Adrenal gland (tissue), 9 donors: ENCODE measurements at regions not wholly inside any gene's neighbourhood (a gene's known extent, or its start where the extent isn't known, plus 50 kb on each side); places are given as distances from the start of the nearest gene placed in this dataset.

Source experiments
- DNase-seq, 7 donors: peaks; one replicate each; pipeline ENCODE4 v3.0.0-alpha.2; 2019 to 2020
- H3K27ac ChIP-seq, 5 donors: fragments of 200-600 bp; sonication (generic) in 4 of 5; 1 replicate in 3 of 5; 2 replicates in 2 of 5; pipeline versions ENCODE4 v1.5.1 to v1.8.0; 2016 to 2020; ENCODE audit warnings: mild to moderate bottlenecking in 1 of 5
- H3K27me3 ChIP-seq: fragments of 200-600 bp; 2 replicates; pipeline ENCODE4 v1.8.0; 2021
- H3K36me3 ChIP-seq, 2 donors: fragments of 200-600 bp; replicated peaks in 1 of 2; 1 replicate in 1 of 2; 2 replicates in 1 of 2; pipeline versions ENCODE4 v1.5.1 to v1.8.0; 2018 to 2022
- H3K4me1 ChIP-seq, 2 donors: fragments of 200-600 bp; replicated peaks in 1 of 2; 1 replicate in 1 of 2; 2 replicates in 1 of 2; pipeline versions ENCODE4 v1.5.1 to v1.8.0; 2018 to 2021
- H3K4me3 ChIP-seq, 4 donors: fragments of 200-600 bp; sonication (generic) in 3 of 4; one replicate each; pipeline ENCODE4 v1.5.1; 2016 to 2018
- H3K9me3 ChIP-seq, 3 donors: fragments of 200-600 bp; sonication (generic) in 1 of 3; replicated peaks in 1 of 3; 1 replicate in 2 of 3; 2 replicates in 1 of 3; pipeline versions ENCODE4 v1.5.1 to v1.8.0; 2016 to 2021
- POLR2A ChIP-seq, 2 donors: fragments of 450-650 bp; IDR thresholded peaks; one replicate each; pipeline ENCODE4 v1.6.1; 2017; ENCODE audit warnings: antibody characterized with exemption in 2 of 2, mild to moderate bottlenecking in 2 of 2, moderate library complexity in 1 of 2
- WGBS, 4 donors: extraction: QIAGEN DNeasy Blood & Tissue Kit in 2 of 4; methylation state at CpG; one replicate each; pipeline versions ENCODE4 v1.1.5 to v1.1.7; 2013 to 2017; 5-methylcytosine and 5-hydroxymethylcytosine counted together
- intact Hi-C, 2 donors: fragments of 100-400 bp; cut with DNase I; formaldehyde crosslinking; loops; one replicate each; pipeline versions ENCODE4 v1.14.1 to v1.15.0; 2022 to 2023
- TF ChIP-seq, protein P1 (sequence below), 6 experiments: fragments of 450-650 bp in 4 of 6; fragments of 200-600 bp in 2 of 6; sonication (generic) in 1 of 6; IDR thresholded peaks; 1 replicate in 5 of 6; 2 replicates in 1 of 6; pipeline versions ENCODE4 v1.5.1 to v1.8.0; 2016 to 2021; ENCODE audit warnings: antibody characterized with exemption in 6 of 6, mild to moderate bottlenecking in 2 of 6, moderate library complexity in 1 of 6
- donor health status: healthy with polysubstance abuse.
- donor health status: Bipolar disorder and iron deficiency.
- donor health status: DM: yes; HTN: yes; CAD: no.
- donor health status: DM: no; HTN: no; CAD: no.
- donor health status: DM: no; HTN: no; CAD: no.

DNA sequence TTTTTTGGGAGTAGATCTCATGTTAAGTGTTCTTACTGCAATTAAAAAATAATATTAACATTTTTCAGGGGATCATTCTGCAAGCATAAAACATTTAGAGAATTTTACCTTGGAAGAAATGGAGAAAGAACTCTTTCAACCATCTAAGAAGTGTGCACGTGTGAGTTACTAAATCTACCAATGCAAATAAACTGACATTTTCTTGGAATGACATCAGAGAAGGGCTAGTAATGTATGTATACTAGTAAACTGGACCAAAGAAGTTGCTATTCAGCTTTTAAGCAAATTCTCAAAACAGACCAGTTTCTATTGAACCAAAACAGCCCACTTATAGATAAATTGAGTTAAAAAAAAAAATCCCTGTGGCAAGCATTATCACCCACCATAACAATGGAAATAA is 191.2 kb downstream of the BTBD3 start:
- intact Hi-C loops, result no loop called here
- H3K27me3 ChIP-seq, result no peaks in the 10 kb centered on the region

DNA sequence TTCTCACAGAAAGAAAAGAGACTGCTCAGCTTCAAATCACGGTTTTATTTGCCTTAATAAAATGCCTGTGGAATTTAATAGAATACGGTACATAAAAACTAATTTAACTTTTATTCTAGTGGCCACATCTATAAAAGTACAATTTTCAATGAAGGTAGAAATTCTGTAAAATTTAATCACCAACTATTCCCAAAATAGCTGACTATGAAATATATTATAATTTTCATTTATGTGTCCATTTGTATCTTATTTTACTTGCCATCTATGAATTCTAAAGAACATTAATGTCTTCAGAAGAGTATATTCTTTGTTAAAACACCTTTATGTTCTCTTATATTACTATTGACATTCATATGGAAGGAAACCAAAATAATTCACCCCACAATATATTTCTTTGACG is 192.6 kb downstream of the BTBD3 start:
- TF ChIP-seq POLR2A (IDR thresholded peaks at IDR 0.05), result no peak
- TF ChIP-seq, protein P1, sequence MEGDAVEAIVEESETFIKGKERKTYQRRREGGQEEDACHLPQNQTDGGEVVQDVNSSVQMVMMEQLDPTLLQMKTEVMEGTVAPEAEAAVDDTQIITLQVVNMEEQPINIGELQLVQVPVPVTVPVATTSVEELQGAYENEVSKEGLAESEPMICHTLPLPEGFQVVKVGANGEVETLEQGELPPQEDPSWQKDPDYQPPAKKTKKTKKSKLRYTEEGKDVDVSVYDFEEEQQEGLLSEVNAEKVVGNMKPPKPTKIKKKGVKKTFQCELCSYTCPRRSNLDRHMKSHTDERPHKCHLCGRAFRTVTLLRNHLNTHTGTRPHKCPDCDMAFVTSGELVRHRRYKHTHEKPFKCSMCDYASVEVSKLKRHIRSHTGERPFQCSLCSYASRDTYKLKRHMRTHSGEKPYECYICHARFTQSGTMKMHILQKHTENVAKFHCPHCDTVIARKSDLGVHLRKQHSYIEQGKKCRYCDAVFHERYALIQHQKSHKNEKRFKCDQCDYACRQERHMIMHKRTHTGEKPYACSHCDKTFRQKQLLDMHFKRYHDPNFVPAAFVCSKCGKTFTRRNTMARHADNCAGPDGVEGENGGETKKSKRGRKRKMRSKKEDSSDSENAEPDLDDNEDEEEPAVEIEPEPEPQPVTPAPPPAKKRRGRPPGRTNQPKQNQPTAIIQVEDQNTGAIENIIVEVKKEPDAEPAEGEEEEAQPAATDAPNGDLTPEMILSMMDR (IDR thresholded peaks at IDR 0.05), result no peak
- H3K27me3 ChIP-seq, result no peaks in the 10 kb centered on the region
- H3K27ac ChIP-seq, result no peak overlapping the region
- H3K4me1 ChIP-seq, result no peaks in the 10 kb centered on the region
- no peaks in the 10 kb centered on the region for H3K36me3 ChIP-seq
- intact Hi-C loops, result no loop called here
- H3K9me3 ChIP-seq, result no peaks in the 10 kb centered on the region
- DNase-seq, result no peak
- 52 to 78% (median 73%) methylated on average over 3 of the region's 3 CpGs for WGBS, 4 donors
- H3K4me3 ChIP-seq, result no peak overlapping the region

More for the DNA sequence above, 191.2 kb downstream of the BTBD3 start:
- 36 to 44% (median 41%) methylated on average over 1 of the region's 1 CpG for WGBS, 4 donors
- no peak overlapping the region for H3K4me3 ChIP-seq
- no peak for DNase-seq
- H3K4me1 ChIP-seq, result no peaks in the 10 kb centered on the region
- H3K27ac ChIP-seq, result no peak overlapping the region
- peaks cover 0 to 6% (median 0%) of the 10 kb centered on the region in 3 donors for H3K9me3 ChIP-seq
- no peak for TF ChIP-seq POLR2A (IDR thresholded peaks at IDR 0.05)
- TF ChIP-seq, protein P1 (IDR thresholded peaks at IDR 0.05), result no peak
- H3K36me3 ChIP-seq, result no peaks in the 10 kb centered on the region

DNA sequence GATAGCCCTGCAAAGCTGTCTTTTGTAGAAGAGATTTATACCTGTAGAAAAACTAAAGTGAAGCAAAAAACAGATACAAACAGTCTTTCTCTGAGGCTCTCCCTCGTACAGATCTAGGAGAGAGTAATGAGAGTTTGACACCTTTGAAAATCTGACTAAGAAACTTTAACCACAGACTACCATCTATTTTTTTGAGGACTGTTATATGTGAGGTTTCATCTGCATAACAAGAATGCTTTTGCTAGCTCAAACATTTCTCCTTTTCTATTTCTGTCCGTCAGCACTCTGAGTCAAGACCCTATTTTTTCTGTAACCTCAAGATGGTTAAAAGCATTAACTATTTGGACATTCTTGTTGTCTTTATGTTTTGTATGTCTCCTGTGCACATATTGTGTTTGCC is 193.0 kb downstream of the BTBD3 start:
- no peaks in the 10 kb centered on the region for H3K9me3 ChIP-seq
- WGBS, 4 donors, result 24 to 44% (median 33%) methylated on average over 2 of the region's 2 CpGs
- TF ChIP-seq, protein P1 (IDR thresholded peaks at IDR 0.05), result no peak
- no peak for TF ChIP-seq POLR2A (IDR thresholded peaks at IDR 0.05)
- H3K4me3 ChIP-seq, result no peak overlapping the region
- DNase-seq, result no peak
- H3K27me3 ChIP-seq, result no peaks in the 10 kb centered on the region
- no peak overlapping the region for H3K27ac ChIP-seq
- intact Hi-C loops, result no loop called here
- no peaks in the 10 kb centered on the region for H3K4me1 ChIP-seq
- H3K36me3 ChIP-seq, result no peaks in the 10 kb centered on the region

DNA sequence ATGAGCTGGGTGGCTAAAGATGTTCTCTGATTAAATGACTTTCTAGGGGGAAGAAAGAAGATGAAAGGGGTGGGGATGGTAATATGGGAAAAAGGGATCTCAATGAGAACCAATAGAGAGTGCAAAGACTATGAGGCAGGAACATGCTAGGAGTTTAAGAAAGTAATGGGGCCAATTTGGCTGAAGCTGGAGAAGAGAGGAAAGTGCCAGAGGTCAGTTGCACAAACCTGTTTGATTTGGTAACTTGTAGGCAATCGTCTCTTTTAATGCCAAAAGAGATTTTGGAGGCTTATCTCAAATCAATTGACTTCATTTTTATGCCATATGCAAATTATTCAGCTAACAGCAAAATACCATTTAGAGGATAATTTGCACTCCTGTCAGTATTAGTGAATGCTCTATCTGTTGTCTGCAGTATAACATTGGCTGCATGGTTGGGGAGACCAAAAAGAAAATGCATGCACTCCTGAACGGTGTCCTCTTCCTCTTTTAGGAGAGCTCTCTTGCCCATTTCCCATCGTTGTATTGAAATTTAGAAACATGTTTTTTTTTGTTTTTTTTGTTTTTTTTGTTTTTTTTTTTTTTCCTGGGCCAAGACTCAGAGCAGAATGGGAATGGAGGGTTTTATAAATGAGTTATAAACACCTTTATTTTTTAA is 193.9 kb downstream of the BTBD3 start:
- H3K27ac ChIP-seq, result no peak overlapping the region
- H3K4me1 ChIP-seq, result no peaks in the 10 kb centered on the region
- no peak for DNase-seq
- no peaks in the 10 kb centered on the region for H3K36me3 ChIP-seq
- 60 to 71% (median 65%) methylated on average over 3 of the region's 3 CpGs for WGBS, 4 donors
- TF ChIP-seq, protein P1 (IDR thresholded peaks at IDR 0.05), result no peak
- no peak for TF ChIP-seq POLR2A (IDR thresholded peaks at IDR 0.05)
- H3K4me3 ChIP-seq, result no peak overlapping the region
- H3K9me3 ChIP-seq, result no peaks in the 10 kb centered on the region
- no peaks in the 10 kb centered on the region for H3K27me3 ChIP-seq
- intact Hi-C loops, result no loop called here
